ENCODE measurements at regions not wholly inside any gene's neighbourhood (a gene's known extent, or its start where the extent isn't known, plus 50 kb on each side); places are given as distances from the start of the nearest gene placed in this dataset.

- no peaks in the 10 kb centered on the region for H3K27me3 ChIP-seq (replicated peaks; ENCODE audit: control insufficient read depth, insufficient read depth, low read length)
- TF ChIP-seq, protein P1, sequence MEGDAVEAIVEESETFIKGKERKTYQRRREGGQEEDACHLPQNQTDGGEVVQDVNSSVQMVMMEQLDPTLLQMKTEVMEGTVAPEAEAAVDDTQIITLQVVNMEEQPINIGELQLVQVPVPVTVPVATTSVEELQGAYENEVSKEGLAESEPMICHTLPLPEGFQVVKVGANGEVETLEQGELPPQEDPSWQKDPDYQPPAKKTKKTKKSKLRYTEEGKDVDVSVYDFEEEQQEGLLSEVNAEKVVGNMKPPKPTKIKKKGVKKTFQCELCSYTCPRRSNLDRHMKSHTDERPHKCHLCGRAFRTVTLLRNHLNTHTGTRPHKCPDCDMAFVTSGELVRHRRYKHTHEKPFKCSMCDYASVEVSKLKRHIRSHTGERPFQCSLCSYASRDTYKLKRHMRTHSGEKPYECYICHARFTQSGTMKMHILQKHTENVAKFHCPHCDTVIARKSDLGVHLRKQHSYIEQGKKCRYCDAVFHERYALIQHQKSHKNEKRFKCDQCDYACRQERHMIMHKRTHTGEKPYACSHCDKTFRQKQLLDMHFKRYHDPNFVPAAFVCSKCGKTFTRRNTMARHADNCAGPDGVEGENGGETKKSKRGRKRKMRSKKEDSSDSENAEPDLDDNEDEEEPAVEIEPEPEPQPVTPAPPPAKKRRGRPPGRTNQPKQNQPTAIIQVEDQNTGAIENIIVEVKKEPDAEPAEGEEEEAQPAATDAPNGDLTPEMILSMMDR (IDR thresholded peaks at IDR 0.05; ENCODE audit: insufficient read depth, low read length, poor library complexity, severe bottlenecking): no peak
- H3K4me3 ChIP-seq (replicated peaks; ENCODE audit: low read depth, low read length): no peak overlapping the region
- no peaks in the 10 kb centered on the region for H3K36me3 ChIP-seq (ENCODE audit: control insufficient read depth, insufficient read depth, low read length)
- DNase-seq (ENCODE audit: extremely low read depth, insufficient read length): no peak
These were observed 961.2 kb downstream of the PCDH17 start for GRCh38 chr13:58592786-58593185.

GRCh38 chr13:58594747-58595600, 963.4 kb downstream of the PCDH17 start:
- no peak for DNase-seq (ENCODE audit: extremely low read depth, insufficient read length)

GRCh38 chr13:58597552-58597951, 966.0 kb downstream of the PCDH17 start:
- Histone ChIP-seq H3K4me3 (replicated peaks; ENCODE audit: low read depth, low read length) (no peak overlapping the region), H3K36me3 (ENCODE audit: control insufficient read depth, insufficient read depth, low read length) (no peaks in the 10 kb centered on the region), H3K27me3 (replicated peaks; ENCODE audit: control insufficient read depth, insufficient read depth, low read length) (no peaks in the 10 kb centered on the region)
- TF ChIP-seq, protein P1 (IDR thresholded peaks at IDR 0.05; ENCODE audit: insufficient read depth, low read length, poor library complexity, severe bottlenecking): no peak
- DNase-seq (ENCODE audit: extremely low read depth, insufficient read length): no peak

More at GRCh38 chr13:58594747-58595600, 963.4 kb downstream of the PCDH17 start:
- Histone ChIP-seq H3K36me3 (ENCODE audit: control insufficient read depth, insufficient read depth, low read length) (no peaks in the 10 kb centered on the region), H3K4me3 (replicated peaks; ENCODE audit: low read depth, low read length) (no peak overlapping the region), H3K27me3 (replicated peaks; ENCODE audit: control insufficient read depth, insufficient read depth, low read length) (no peaks in the 10 kb centered on the region)
- TF ChIP-seq, protein P1 (IDR thresholded peaks at IDR 0.05; ENCODE audit: insufficient read depth, low read length, poor library complexity, severe bottlenecking): no peak

- no peaks in the 10 kb centered on the region for H3K27me3 ChIP-seq (replicated peaks; ENCODE audit: control insufficient read depth, insufficient read depth, low read length)
- H3K4me3 ChIP-seq (replicated peaks; ENCODE audit: low read depth, low read length): no peak overlapping the region
- TF ChIP-seq, protein P1 (IDR thresholded peaks at IDR 0.05; ENCODE audit: insufficient read depth, low read length, poor library complexity, severe bottlenecking): no peak
- DNase-seq (ENCODE audit: extremely low read depth, insufficient read length): no peak
- no peaks in the 10 kb centered on the region for H3K36me3 ChIP-seq (ENCODE audit: control insufficient read depth, insufficient read depth, low read length)
These were observed 966.7 kb downstream of the PCDH17 start for GRCh38 chr13:58598241-58598640.

DNA sequence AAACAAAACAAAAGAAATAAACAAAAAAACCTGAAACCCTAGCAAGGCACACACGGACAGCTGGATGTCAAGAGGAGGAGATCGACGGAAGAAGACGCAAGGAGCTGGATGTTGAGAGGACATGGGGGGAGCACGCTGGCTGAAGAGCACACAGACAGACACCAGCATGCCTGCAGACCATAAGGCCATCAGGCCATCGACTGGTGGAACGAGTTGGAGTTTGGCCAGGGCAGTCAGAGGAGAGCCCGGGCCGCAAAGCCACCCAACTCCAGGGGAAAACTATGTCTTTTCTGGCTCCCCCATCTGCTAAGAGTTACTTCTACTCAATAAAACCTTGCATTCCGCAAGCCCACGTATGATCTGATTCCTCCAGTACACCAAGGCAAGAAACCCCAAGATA, 979.6 kb downstream of the PCDH17 start:
- Histone ChIP-seq H3K4me3 (replicated peaks; ENCODE audit: low read depth, low read length) (no peak overlapping the region), H3K36me3 (ENCODE audit: control insufficient read depth, insufficient read depth, low read length) (no peaks in the 10 kb centered on the region), H3K27me3 (replicated peaks; ENCODE audit: control insufficient read depth, insufficient read depth, low read length) (no peaks in the 10 kb centered on the region)
- no peak for DNase-seq (ENCODE audit: extremely low read depth, insufficient read length)
- TF ChIP-seq, protein P1 (IDR thresholded peaks at IDR 0.05; ENCODE audit: insufficient read depth, low read length, poor library complexity, severe bottlenecking): no peak

Measured in GM06990 (cell line).